NCI-H345 (cell line): ENCODE measurements at regions not wholly inside any gene's neighbourhood (a gene's known extent, or its start where the extent isn't known, plus 50 kb on each side); places are given as distances from the start of the nearest gene placed in this dataset.
"Not testable (repeated sequence)": the region's sequence is repeated elsewhere in the genome, so short reads cannot be mapped to it uniquely, and the experiment has no call there.

ENCODE experiments used
- DNase-seq: peaks from one replicate; lab custom pipeline; 2025; lab: John Stamatoyannopoulos, UW

DNA sequence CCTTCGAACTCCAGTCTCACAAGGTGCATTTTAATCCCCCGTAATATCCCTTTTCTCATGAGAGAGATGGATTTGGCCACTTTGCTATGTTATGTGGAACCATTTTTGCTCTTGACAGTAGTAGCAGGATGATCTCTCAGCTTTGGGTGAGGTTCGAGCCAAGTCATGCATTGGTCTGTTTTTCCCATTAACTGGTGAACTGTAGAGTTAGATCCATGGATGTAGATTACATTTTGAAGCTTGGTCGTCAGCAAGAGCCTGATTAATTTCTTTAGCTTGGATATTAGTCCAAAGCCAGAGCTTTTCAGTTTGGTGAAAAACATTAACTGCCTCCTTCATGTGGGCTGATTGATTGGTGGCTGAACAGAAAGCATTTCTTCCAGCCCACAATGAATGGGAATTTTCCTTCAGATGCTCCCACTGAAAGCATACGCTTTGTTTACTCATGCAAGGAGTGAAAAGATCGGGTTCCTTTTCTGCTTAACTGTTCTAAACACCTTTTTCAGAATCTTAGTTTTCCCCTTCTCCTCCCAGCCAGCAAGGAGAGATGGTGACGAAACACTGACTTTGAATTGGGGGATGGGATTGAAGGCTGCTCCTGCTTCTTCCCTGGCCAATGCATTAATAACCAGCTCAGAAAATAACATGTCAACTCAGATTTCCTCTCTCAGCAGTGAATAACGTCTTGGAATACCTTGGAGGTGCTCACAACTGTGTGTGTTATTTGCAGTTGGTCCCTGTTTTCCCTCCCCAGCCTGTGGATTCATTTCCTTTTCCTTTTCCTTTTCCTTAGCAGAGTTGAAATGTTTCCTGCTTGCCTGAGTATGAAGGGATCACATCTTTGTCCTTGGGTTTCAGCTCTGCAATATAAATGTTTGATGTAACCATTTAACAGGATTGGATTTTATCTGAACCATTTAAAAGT, 351.8 kb upstream of the FZD8 start:
- DNase-seq: no peak

DNA sequence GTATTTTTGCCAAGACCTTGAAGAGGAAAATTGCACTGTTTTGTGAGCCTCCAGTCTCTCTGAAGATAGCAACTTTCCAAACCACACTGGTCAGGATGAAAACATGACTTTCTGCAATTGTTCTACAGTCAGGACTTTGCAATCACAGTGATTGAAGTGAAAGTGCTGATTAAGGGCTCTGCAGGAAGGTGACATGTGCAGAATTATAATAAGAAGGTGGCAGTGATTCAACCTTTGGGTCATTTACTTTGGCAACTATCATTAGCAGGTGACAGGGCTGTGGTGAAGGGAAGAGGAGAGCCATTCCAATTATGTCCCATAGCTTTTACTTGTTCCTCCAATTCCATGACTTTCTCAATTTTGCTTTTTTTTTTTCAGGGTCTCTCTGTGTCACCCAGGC, 350.0 kb upstream of the FZD8 start:
- DNase-seq: no peak

DNA sequence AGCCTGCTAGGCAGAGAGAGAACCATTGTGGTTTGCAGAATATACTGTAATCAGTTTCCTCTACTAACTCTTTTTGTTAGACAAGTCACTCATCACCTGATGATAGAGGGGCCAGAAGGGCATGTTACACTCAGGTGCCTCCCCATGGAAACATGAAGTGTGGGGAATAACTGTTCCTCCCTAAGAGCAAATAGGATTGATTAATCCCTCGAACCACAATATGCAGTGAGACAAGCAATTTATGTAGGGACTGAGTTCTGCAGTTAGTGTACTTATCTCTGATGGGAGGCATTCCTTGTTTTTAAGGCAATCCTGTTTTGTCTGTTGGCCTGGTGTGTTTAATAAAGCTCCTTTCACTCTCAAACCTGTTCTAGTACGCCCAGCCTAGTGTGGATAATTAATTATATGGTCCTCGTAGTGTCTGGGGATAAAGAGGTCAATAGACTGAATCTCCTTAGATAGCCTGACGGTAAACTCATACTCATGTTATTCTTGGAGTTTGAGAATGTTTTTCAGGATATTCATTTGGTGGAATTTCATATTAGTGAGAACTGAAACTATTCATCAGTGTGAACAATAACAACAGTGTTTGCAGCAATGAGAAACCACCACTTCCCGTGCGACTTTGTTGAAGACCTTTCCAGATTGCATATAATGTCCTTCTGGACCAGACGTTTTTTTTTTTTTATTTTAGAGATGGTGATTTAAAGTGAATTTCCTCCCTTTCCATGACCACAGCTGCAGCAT, 344.8 kb upstream of the FZD8 start:
- no peak for DNase-seq

DNA sequence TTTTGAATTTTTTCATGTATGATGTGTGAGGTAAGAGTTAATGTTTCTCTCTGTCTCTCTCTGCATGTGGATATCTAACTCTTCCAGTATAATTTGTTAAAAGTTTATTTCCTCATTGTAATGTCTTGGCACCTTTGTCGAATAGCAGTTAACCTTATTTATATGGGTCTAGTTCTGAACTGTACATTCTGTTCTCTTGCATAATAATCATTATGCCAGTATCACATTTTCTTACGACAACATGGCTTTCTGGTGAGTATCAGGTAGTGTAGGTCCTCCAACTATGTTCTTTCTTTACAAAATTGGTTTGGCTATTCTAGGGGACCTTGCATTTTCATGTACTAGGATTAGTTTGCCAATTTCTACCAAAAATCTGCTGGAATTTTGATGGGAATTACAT, 337.0 kb upstream of the FZD8 start:
- DNase-seq: no peak

DNA sequence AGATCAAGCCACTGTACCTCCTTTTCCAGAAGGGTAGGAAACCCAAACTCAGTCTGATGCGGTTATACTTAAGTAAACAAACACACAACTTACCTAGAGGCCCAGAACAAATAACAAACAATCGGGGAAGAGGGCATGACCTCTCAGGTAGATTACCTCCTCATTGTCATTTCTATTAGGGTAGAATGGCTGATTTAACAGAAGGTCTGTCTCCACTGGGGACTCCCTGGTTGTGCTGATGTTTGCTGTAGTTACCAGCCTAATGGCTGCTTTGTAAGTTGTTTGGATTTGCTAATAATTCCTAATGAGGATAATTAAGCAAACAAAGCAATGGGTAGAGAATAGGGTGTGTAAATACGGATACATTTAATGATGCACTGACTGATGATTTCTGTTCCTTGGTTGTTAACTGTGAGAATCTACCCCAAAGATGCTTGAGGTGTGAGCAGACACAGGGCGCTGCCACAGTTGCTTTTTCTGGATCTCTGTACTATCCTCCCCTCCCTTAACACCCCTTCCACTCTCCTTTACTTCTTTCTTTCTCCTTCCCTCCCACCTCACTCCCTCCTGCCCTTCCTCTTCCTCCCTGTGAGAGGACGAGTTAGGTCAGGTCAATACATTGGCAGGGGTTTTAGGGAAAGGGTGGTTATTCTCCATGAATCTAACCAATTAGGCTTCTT, 332.0 kb upstream of the FZD8 start:
- DNase-seq: not testable (repeated sequence)

DNA sequence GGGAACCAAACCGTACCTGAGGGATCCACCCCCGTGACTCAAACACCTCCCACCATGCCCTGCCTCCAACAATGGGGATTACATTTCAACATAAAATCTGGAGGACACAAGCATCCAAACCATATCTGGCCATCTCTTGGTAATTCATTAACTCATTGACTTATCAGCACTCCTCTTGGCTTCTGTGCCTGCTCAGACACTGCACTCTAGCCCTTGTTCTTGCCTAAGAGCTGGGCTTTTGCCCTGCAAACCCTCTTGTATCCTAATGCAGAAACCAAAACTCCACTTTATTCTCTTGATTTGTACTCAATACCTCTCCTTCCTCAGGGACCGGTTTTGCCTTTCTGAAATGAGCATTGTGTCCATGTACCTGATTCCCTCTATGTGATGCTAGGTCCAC, 330.2 kb upstream of the FZD8 start:
- no peak for DNase-seq

DNA sequence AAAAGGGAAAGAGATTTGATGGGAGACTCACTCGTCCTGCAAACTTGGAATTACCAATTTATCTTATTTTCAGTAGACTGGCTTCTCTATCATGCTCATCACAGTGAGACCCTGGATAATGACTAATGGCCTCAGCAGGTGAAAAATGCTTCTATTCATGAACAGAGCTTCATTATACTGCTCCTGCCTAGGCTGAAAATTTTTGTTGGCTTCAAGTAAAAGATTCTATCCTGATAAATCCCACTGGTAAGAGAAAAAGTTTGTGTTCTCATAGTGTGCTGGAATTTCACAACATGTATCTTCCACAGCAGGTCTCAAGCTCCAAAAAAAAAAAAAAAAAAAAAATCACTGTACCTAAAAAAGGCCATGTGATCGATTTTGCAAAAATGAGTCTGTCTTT, 329.3 kb upstream of the FZD8 start:
- no peak for DNase-seq

DNA sequence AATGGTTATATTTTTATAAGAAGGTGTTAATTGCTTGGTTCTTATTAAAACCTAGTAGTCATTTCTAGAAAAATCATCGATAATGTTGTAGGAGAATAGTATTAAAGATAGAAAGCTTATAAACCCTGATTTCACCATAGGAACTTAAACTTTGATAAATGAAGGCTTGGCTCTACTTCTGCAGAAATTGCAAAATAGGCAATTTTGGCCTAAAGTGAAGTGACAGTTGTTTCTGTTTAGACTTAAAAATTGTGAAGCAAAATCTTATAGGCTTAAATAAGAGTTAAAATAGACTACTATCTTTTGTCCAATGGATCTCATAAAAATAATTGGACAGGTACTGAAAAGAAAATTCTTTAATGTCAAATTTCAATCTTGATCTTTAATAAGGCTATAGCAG, 321.6 kb upstream of the FZD8 start:
- DNase-seq: no peak

DNA sequence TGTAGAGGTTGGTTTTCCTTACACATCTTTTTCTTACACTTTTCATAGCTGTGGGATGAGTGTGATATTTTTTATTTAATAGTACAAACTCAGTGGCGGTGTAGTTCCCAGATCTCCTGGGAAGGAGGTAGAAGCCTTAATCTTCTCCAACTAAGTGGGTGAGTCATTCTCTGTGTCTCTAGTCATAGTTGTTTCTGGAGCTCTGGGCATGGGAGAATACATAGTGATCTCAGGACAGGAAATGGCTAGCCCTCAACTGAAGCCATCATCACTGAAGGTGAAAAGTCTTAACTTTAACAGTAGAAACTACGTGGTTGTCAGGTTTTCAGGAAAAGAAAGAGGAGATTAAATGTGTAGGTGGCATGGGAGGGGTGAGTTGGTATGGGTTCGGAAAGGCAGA, 319.4 kb upstream of the FZD8 start:
- DNase-seq: no peak

DNA sequence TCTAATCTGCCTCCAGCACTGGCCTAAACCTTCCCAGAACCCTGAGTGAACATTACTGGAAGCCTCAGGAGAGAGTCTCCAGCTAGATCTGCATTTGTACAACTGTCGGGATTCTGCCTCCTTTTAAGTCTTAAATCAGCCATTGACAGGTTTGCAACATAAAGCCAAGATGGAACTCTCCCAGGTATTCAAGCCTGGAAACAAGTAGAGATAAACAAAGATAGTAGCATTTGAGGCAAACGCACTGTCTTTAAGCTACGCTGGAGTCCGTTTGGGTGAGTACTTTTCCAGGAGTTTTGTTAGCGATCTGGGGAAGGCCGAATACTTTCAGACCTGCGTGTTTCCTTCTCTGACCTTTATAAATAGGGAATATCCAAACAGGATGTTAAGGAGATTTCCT, 317.2 kb upstream of the FZD8 start:
- no peak for DNase-seq

DNA sequence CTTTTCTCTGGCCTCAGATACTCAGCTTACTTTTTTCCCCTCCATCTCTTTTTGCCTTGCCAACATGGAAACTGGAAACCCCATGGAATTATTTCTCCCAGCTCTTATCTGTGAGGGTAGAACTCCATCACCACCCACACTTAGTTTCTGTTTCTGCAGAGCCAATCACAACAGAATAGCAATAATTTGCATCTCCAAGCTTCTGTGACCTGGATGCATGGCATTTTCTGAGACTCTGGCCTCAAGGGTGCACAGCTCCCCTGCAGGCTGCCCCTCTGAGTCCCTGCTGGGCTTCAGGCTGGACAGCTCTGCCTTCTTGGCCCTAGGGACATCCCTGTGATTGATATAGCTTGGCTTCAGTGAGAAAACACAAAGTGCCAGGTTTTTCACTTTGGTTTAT, 316.5 kb upstream of the FZD8 start:
- not testable (repeated sequence) for DNase-seq

DNA sequence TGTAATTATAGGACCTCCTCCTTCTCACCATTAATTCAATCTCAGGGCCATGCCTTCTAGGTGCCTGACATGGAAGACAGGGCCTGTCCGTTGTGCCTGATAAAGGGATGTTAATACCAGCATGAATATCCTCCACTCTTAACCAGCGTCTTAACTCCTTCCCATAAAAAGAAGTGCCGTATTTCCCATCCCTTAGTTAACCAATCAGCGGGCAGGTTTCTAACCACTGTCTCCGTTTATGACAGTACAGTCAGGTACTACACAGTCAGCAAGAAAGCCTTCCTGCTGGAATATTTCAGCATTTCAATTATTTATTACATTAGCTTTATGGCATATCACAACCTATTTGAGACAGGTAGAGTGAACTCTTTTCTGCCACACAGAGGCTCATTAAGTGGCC, 308.6 kb upstream of the FZD8 start:
- no peak for DNase-seq

DNA sequence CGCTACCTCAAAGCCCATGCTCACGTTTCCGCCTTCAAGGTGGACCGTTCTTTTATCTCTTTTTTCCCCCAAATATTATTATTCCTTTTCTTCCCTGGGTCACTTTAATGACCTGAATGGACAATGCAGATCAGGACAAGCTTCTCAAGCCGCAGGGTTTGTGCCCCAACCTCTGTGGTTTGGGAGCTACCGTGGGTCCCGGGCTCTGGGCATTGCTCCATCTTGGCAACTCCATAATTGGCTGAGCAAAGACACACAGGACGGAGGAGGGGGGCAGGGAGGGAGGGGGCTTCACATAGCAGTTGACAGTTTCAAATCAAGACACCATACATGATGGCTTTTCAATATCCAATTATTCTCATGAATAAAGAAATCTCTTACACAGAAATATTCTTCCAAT, 308.1 kb upstream of the FZD8 start:
- no peak for DNase-seq

DNA sequence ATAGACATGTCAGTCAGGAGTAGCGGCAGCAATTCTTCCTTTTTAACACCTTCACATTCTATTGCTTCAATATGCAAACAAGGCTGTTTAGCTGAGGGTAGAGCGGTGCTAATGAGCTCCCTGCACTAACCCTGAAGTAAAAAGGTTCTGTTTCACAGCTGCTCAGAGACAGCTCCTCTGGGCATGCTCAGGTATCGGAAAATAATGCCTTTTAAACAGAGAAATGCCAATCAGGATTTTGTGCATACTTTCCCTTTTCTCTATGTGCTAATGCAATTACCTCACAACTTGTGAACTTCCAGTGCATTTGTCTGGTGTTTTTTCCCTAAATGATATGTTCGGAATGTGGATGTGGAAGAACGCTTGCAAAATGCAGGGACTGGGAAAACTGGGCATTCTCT, 307.7 kb upstream of the FZD8 start:
- DNase-seq: no peak

DNA sequence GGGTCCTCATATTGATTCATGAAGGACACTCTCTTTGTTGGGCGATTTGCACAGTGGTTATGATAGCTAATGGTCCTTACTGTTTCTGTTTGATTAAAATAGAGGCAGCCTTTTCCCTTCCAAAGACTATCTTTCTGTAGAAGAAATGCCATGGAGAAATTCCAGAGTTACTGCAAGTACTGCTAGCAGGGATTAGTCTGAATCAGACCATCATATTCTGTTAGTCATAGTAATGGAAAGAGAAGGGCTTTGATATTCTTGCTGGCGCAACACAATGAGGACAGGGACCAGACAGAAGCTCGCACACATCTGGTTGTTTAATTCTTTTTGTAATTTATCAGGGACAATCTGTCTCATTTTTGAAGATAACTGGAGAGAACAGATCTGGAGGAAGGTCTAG, 304.5 kb upstream of the FZD8 start:
- DNase-seq: no peak

DNA sequence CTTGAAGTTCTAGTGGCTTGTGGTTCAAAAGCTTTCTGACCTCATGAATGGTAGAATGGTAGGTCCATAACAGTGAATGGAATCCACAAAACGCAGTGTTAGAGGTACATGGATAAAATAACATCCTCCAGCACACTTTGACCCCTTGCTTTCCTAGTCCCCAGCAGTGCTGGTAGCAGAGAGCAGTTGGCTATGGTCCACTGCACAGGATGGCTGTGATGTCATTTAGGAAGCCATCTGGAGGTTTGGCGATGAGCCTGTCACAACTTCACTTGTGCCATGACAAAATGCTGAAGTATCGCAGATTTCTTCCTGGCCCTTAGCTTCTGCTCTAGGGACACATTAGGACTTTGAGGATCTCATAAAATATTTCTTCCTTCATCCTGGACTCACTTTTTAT, 300.0 kb upstream of the FZD8 start:
- DNase-seq: no peak

DNA sequence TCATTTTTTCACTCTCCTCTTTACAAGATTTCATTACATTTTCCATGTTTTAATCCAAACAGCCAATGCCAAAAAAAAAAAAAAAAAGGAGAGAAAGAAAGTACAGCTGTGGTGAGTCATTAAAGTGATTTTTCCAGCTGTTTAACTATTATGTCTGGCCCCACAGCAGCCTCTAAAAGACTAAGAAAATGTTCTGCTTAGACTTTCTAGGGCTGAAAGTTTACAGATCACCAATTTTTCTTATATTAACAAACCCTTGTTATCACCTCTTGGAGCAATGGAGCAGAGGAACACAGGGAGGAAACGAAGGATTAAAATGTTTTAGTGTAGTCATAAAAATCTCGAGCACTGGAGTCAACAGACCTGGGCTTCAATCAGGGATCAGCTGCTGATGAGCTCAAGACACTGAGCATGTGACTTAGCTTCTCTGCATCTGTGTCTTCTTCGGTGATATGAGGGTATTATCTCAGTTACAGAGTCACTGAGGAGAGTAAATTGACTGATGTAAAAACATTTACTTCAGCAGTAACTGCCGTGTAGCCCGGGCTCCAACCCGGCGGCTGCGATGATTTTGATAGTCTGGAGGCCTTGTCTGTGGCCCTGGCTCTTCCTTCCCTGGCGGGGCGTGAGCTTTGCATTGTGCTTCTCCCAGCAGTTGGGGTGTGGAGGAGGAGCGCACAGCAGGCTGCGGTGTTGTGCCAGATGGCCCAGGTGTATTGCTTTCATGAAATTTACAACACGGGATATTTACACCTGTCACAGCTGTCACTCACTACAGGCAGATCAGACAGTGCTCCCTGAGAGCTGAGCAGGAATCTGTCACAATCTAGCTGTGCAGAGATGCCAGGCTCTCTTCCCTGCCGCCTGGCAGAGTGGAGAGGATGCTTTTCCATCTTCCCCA, 298.3 kb upstream of the FZD8 start:
- DNase-seq: peak; percentile 86

DNA sequence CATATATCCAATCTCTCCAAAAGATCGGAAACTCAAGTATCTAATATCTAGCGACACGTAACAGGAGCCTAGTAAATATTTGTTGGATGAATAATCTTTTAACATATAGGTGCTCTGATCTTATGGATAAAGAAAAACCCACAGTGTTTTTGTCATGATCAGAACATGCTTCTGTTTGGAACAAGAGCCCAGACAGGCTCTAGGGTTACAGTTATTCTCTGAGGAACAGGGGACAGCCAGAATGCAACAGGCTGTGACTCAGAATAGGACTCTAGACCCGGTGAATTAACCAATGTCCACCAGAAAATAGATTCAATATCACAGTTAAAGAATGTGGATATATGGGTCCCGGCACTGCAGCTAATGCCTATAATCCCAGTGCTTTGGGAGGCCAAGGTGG, 296.1 kb upstream of the FZD8 start:
- DNase-seq: no peak

DNA sequence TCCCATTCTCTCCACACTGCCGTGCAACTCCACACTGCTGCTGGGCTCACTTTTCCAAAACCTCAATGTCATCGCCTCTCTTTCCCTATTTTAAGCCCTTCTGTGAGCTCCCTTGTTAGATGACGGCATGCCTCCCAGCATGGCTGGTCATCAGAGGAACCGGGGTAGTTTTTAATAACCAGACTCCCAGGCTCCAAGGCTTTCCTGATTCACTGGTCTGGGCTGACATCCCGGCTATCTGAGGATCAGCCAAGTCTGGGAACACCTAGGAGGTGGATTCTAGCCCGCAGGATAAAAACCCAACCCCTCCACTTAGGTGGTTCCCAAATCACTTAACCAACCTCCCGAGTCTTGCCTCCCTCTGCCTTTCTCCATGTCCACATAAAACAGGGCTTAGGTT, 295.4 kb upstream of the FZD8 start:
- no peak for DNase-seq

DNA sequence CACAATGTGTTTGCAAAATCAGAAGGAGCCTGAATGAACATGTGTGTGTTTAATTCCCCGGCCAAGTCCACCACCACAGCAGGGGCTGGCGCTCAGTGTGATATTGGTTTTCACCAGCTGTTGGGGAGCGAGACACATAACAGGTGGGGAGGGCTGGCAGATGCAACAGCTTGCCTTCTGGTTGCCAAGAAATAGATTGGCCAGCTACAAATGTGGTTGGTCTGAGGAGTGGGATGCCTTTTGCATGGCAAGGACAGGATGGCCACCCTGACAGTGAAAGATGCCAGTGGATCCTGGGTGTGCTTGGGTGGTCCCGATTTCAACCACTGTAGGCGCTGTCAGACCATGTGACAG, 292.5 kb upstream of the FZD8 start:
- DNase-seq: peak; percentile 69

DNA sequence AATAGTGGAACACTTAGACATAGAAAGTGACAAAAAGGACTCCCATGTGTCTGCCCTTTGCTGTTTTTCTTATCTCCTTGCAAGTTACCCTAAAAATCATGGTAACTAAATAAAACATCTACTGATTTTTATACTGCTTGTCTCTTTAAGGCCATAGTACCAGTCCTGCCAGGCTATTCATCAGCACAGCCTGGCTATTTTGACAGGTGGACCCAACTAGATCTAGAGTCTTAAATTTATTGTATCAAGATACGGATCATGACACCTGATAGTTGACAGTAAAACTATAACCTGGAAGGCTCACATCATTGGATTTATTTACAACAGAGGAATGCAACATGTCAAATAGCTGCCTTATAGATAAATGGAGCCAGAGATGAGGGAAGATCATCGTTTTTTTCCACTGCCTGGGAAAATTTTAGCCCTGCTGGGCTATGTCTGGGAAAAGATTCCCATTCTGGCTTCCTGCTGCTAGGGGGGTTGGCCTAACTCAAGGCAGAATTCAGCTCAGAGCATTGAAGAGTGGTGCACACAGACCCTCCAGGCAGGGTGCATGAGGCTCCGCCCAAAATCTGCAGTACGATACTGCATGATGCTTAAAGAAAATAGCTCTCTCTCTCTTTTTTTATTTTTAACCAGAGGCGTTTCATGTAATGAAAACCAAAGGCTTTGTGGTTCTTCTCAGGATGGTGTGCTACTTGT, 292.0 kb upstream of the FZD8 start:
- DNase-seq: no peak
